Pulmonary artery endothelial cell (primary cell): ENCODE measurements at regions not wholly inside any gene's neighbourhood (a gene's known extent, or its start where the extent isn't known, plus 50 kb on each side); places are given as distances from the start of the nearest gene placed in this dataset.

Source experiments
- DNase-seq: peaks from one replicate; pipeline ENCODE4 v3.0.0-alpha.2; 2011; ENCODE audit warnings: low read depth, low spot score

- no peak for DNase-seq
Observed at GRCh38 chr16:86632206-86632605, 53.9 kb downstream of the FOXL1 start.

- DNase-seq, result no peak
Observed at GRCh38 chr16:86632944-86633343, 54.6 kb downstream of the FOXL1 start.

GRCh38 chr16:86634292-86634691 is 55.9 kb downstream of the FOXL1 start:
- no peak for DNase-seq

- DNase-seq, result no peak
Observed at GRCh38 chr16:86635176-86635876, 57.0 kb downstream of the FOXL1 start.

- no peak for DNase-seq
Observed at GRCh38 chr16:86635926-86636325, 57.6 kb downstream of the FOXL1 start.

- no peak for DNase-seq
Observed at GRCh38 chr16:86637744-86638143, 59.4 kb downstream of the FOXL1 start.

- DNase-seq, result no peak
Observed at GRCh38 chr16:86638642-86639041, 60.3 kb downstream of the FOXL1 start.

GRCh38 chr16:86639354-86639753 is 61.0 kb downstream of the FOXL1 start:
- no peak for DNase-seq

GRCh38 chr16:86640265-86640843 is 62.0 kb downstream of the FOXL1 start:
- no peak for DNase-seq

- DNase-seq, result no peak
Observed at GRCh38 chr16:86642087-86642486, 63.7 kb downstream of the FOXL1 start.

GRCh38 chr16:86643671-86644070 is 65.3 kb downstream of the FOXL1 start:
- DNase-seq, result no peak

GRCh38 chr16:86647561-86647960 is 69.2 kb downstream of the FOXL1 start:
- DNase-seq, result no peak

- DNase-seq, result no peak
Observed at GRCh38 chr16:86649875-86650274, 71.5 kb downstream of the FOXL1 start.

GRCh38 chr16:86651013-86651627 is 72.8 kb downstream of the FOXL1 start:
- DNase-seq, result no peak

GRCh38 chr16:86651823-86652222 is 73.5 kb downstream of the FOXL1 start:
- DNase-seq, result no peak

GRCh38 chr16:86653285-86654006 is 75.1 kb downstream of the FOXL1 start:
- no peak for DNase-seq

GRCh38 chr16:86657972-86658371 is 79.6 kb downstream of the FOXL1 start:
- DNase-seq, result no peak

GRCh38 chr16:86660623-86661022 is 82.3 kb downstream of the FOXL1 start:
- no peak for DNase-seq

GRCh38 chr16:86661706-86662105 is 83.4 kb downstream of the FOXL1 start:
- peak; percentile 43 for DNase-seq

GRCh38 chr16:86662195-86662594 is 83.8 kb downstream of the FOXL1 start:
- no peak for DNase-seq

GRCh38 chr16:86662740-86663139 is 84.4 kb downstream of the FOXL1 start:
- no peak for DNase-seq
